ENCODE measurements at regions not wholly inside any gene's neighbourhood (a gene's known extent, or its start where the extent isn't known, plus 50 kb on each side); places are given as distances from the start of the nearest gene placed in this dataset.
A peak's percentile ranks its signal among the peaks of the same experiment; 100 is the strongest.

DNA sequence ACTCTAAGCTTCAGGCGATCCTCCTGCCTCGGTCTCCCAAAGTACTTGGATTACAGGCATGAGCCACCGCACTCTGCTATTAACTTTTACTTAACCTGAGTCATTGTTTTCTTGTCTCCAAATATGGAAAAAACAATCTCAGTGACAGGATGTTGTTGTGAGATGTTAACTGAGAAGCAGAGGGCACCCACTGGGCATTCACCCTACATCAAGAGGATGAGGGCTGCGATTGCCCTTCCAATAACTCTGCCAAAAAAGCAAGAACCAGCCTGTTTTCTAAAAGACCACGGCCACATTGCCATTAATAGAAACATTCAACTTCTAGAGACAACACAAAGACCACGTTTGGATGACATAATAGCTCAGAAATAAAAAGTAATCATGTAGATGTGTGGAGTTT is 107.6 kb upstream of the SGK1 start:
- Mint-ChIP-seq H3K27me3 (ENCODE audit: low read depth, poor library complexity) (peaks cover 12% of the 10 kb centered on the region), H3K27ac (no peak overlapping the region)
- no peak for TF ChIP-seq CTCF (IDR thresholded peaks at IDR 0.05)

GRCh38 chr6:134424798-134425170 is 106.9 kb upstream of the SGK1 start:
- DNase-seq: no peak
- peaks cover 12% of the 10 kb centered on the region for H3K27me3 Mint-ChIP-seq (ENCODE audit: low read depth, poor library complexity)
- no peak overlapping the region for H3K27ac Mint-ChIP-seq
- H3K9me3 Mint-ChIP-seq: no peaks in the 10 kb centered on the region
- no peak overlapping the region for H3K4me3 Mint-ChIP-seq
- H3K4me1 Mint-ChIP-seq: no peaks in the 10 kb centered on the region
- no peak for TF ChIP-seq CTCF (IDR thresholded peaks at IDR 0.05)
- H3K36me3 Mint-ChIP-seq (ENCODE audit: low read depth): no peaks in the 10 kb centered on the region

More for the DNA sequence above, 107.6 kb upstream of the SGK1 start:
- Mint-ChIP-seq H3K9me3 (no peaks in the 10 kb centered on the region), H3K36me3 (ENCODE audit: low read depth) (no peaks in the 10 kb centered on the region), H3K4me1 (no peaks in the 10 kb centered on the region), H3K4me3 (no peak overlapping the region)
- DNase-seq: no peak

- Mint-ChIP-seq H3K27me3 (ENCODE audit: low read depth, poor library complexity) (peaks cover 12% of the 10 kb centered on the region), H3K4me1 (no peaks in the 10 kb centered on the region), H3K36me3 (ENCODE audit: low read depth) (no peaks in the 10 kb centered on the region), H3K27ac (no peak overlapping the region), H3K4me3 (no peak overlapping the region), H3K9me3 (no peaks in the 10 kb centered on the region)
- no peak for DNase-seq
- TF ChIP-seq CTCF (IDR thresholded peaks at IDR 0.05): no peak
These were observed 106.4 kb upstream of the SGK1 start for GRCh38 chr6:134424165-134424797.

- DNase-seq: no peak
- Mint-ChIP-seq H3K36me3 (ENCODE audit: low read depth) (no peaks in the 10 kb centered on the region), H3K27me3 (ENCODE audit: low read depth, poor library complexity) (peaks cover 12% of the 10 kb centered on the region), H3K4me3 (no peak overlapping the region), H3K4me1 (no peaks in the 10 kb centered on the region), H3K27ac (peak overlapping the region; percentile 15), H3K9me3 (no peaks in the 10 kb centered on the region)
- no peak for TF ChIP-seq CTCF (IDR thresholded peaks at IDR 0.05)
These were observed 104.7 kb upstream of the SGK1 start for GRCh38 chr6:134422426-134423231.

DNA sequence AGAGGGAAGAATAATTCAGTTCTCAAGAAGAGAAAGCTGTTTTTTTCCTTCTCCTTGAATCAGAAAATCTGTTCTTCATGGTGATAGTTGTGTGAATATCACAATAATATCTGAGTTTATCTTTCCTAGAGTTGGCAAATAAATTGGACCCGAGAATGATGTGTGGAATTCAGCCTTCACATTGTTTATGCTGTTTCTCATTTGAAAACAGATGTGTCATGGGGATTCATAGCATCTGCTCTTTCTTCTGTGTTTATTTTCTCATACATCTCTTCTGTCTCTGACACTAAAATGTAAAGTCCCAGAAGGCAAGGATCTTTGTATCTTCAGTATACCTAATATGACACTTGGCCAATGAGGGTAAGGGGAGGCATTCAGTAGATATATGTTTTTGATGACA is 103.6 kb upstream of the SGK1 start:
- no peak for TF ChIP-seq CTCF (IDR thresholded peaks at IDR 0.05)
- no peak for DNase-seq
- Mint-ChIP-seq H3K36me3 (ENCODE audit: low read depth) (no peaks in the 10 kb centered on the region), H3K9me3 (no peaks in the 10 kb centered on the region), H3K4me1 (no peaks in the 10 kb centered on the region), H3K27ac (no peak overlapping the region), H3K4me3 (no peak overlapping the region), H3K27me3 (ENCODE audit: low read depth, poor library complexity) (peaks cover 6% of the 10 kb centered on the region)
